ENCODE measurements at regions not wholly inside any gene's neighbourhood (a gene's known extent, or its start where the extent isn't known, plus 50 kb on each side); places are given as distances from the start of the nearest gene placed in this dataset.

DNA sequence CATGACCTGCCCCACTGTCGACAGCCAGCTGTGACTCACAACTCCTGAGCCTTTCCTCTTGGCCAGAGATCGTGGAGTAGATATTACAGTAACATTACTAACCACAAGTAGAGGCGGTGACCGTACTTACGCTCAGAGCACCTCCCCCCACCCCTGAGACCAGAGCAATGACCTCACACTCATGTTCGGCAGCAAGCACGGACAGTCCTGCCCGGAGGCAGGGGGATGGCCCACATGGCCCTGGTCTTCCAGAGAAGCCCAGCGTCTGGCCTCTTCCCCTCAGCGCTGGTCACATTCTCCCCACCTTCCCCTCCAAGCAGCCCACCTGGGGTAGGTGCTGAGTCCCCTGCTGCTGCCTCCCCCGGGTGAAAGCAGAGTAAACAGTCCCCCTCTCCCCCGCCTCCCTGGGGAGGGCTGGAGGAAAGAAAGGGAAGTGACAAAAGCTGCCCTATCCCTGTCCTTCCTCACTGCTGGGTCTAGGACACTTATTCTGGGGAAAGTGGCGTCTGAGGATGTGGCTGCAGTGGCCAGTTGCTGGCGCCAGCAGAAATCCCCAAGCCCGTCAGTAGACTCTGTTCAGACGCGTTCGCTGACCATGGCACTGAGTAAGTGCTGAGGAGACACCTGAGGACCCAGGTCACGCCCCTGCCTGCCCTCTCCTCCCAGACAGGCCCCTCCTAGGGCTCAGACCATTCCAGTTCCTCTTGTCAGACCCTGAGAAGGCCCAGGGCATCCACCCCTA, 68.5 kb downstream of the MRPL14 start (continued):
- TF ChIP-seq, protein P1, sequence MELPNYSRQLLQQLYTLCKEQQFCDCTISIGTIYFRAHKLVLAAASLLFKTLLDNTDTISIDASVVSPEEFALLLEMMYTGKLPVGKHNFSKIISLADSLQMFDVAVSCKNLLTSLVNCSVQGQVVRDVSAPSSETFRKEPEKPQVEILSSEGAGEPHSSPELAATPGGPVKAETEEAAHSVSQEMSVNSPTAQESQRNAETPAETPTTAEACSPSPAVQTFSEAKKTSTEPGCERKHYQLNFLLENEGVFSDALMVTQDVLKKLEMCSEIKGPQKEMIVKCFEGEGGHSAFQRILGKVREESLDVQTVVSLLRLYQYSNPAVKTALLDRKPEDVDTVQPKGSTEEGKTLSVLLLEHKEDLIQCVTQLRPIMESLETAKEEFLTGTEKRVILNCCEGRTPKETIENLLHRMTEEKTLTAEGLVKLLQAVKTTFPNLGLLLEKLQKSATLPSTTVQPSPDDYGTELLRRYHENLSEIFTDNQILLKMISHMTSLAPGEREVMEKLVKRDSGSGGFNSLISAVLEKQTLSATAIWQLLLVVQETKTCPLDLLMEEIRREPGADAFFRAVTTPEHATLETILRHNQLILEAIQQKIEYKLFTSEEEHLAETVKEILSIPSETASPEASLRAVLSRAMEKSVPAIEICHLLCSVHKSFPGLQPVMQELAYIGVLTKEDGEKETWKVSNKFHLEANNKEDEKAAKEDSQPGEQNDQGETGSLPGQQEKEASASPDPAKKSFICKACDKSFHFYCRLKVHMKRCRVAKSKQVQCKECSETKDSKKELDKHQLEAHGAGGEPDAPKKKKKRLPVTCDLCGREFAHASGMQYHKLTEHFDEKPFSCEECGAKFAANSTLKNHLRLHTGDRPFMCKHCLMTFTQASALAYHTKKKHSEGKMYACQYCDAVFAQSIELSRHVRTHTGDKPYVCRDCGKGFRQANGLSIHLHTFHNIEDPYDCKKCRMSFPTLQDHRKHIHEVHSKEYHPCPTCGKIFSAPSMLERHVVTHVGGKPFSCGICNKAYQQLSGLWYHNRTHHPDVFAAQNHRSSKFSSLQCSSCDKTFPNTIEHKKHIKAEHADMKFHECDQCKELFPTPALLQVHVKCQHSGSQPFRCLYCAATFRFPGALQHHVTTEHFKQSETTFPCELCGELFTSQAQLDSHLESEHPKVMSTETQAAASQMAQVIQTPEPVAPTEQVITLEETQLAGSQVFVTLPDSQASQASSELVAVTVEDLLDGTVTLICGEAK (IDR thresholded peaks at IDR 0.05) = peak; percentile 17; the same call in 1 of the 2 replicates
- TF ChIP-seq, protein P1 (CRISPR knock-in tag; IDR thresholded peaks at IDR 0.05) = no peak
- TF ChIP-seq ZNF354B (CRISPR knock-in tag; IDR thresholded peaks at IDR 0.05) (no peak; the same call in 1 of the 2 replicates), BRD4 (IDR thresholded peaks at IDR 0.05) (peak; percentile 92), TAF9B (IDR thresholded peaks at IDR 0.05; ENCODE audit: partially characterized antibody) (peak; percentile 98), STAT5A (IDR thresholded peaks at IDR 0.05; ENCODE audit: borderline replicate concordance, low read length) (peak; percentile 52; the same call in 1 of the 2 replicates), THRAP3 (IDR thresholded peaks at IDR 0.05; ENCODE audit: borderline replicate concordance) (peak; percentile 71; the same call in 1 of the 2 replicates), ZNF384 (IDR thresholded peaks at IDR 0.05; ENCODE audit: low read depth, low read length) (no peak), FOXA3 (CRISPR knock-in tag; conservative IDR thresholded peaks at IDR 0.05 in 1 of 2, IDR thresholded peaks at IDR 0.05 in 1 of 2) (peak; percentile 91; a peak in 3 of 4 replicates)
- TF ChIP-seq, protein P2, sequence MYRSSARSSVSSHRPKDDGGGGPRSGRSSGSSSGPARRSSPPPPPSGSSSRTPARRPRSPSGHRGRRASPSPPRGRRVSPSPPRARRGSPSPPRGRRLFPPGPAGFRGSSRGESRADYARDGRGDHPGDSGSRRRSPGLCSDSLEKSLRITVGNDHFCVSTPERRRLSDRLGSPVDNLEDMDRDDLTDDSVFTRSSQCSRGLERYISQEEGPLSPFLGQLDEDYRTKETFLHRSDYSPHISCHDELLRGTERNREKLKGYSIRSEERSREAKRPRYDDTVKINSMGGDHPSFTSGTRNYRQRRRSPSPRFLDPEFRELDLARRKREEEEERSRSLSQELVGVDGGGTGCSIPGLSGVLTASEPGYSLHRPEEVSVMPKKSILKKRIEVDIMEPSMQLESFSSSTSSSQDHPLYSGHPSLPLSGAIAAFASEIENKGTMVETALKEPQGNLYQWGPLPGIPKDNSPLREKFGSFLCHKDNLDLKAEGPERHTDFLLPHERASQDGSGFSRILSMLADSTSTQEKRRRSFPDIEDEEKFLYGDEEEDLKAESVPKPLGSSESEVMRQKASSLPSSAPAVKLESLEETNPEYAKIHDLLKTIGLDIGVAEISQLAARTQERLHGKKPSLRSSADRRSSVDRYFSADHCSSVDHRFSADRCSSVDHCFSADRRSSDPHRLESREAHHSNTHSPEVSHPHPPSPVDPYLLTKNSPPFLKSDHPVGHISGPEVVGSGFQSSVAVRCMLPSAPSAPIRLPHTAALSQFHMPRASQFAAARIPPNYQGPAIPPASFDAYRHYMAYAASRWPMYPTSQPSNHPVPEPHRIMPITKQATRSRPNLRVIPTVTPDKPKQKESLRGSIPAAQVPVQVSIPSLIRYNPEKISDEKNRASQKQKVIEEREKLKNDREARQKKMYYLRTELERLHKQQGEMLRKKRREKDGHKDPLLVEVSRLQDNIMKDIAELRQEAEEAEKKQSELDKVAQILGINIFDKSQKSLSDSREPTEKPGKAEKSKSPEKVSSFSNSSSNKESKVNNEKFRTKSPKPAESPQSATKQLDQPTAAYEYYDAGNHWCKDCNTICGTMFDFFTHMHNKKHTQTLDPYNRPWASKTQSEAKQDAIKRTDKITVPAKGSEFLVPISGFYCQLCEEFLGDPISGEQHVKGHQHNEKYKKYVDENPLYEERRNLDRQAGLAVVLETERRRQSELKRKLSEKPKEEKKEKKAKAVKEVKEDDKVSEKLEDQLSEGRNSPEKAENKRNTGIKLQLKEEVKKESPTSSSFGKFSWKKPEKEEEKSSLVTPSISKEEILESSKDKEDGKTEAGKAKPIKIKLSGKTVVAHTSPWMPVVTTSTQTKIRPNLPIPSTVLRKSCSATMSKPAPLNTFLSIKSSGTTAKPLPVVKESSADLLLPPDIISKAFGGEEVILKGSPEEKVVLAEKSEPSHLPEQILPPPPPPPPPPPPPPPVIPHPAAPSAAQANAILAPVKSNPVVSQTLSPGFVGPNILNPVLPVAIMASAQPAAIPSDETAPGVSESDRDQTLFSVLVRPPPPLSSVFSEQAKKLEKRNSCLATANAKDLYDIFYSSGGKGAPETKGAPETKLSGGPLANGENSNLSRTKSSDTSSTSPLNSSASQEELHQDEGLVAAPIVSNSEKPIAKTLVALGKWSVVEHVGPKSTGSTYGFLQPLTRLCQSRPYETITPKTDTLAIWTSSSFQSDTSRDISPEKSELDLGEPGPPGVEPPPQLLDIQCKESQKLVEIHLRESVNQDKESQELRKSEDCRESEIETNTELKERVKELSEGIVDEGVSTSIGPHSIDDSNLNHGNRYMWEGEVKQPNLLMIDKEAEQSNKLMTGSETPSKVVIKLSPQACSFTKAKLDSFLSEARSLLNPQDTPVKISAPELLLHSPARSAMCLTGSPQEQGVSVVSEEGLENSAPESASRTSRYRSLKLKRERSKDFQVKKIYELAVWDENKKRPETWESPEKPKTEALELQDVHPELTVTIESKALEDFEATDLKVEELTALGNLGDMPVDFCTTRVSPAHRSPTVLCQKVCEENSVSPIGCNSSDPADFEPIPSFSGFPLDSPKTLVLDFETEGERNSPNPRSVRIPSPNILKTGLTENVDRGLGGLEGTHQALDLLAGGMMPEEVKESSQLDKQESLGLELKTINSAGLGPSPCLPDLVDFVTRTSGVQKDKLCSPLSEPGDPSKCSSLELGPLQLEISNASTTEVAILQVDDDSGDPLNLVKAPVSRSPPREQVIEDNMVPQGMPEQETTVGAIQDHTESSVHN (IDR thresholded peaks at IDR 0.05; ENCODE audit: borderline replicate concordance in 1 of 2, low read depth in 1 of 2) = peak in 1 of 2 experiments; percentile 97; a peak in 2 of 4 replicates

Measured in K562 (cell line).